Thyroid gland (tissue), 4 donors: ENCODE measurements at regions not wholly inside any gene's neighbourhood (a gene's known extent, or its start where the extent isn't known, plus 50 kb on each side); places are given as distances from the start of the nearest gene placed in this dataset.

Experiments used
- CTCF ChIP-seq, 6 experiments: fragments of 200-600 bp in 3 of 6; fragments of 450-650 bp in 3 of 6; sonication (generic) in 3 of 6; IDR thresholded peaks; one replicate each; pipeline ENCODE4 v1.5.1; 2016 to 2019; ENCODE audit warnings: antibody characterized with exemption in 6 of 6, mild to moderate bottlenecking in 2 of 6, inconsistent platforms in 1 of 6, moderate library complexity in 1 of 6
- POLR2A ChIP-seq, 2 donors: fragments of 450-650 bp; IDR thresholded peaks; one replicate each; pipeline ENCODE4 v1.6.1; 2017; ENCODE audit warnings: antibody characterized with exemption in 2 of 2, mild to moderate bottlenecking in 2 of 2, moderate library complexity in 1 of 2

DNA sequence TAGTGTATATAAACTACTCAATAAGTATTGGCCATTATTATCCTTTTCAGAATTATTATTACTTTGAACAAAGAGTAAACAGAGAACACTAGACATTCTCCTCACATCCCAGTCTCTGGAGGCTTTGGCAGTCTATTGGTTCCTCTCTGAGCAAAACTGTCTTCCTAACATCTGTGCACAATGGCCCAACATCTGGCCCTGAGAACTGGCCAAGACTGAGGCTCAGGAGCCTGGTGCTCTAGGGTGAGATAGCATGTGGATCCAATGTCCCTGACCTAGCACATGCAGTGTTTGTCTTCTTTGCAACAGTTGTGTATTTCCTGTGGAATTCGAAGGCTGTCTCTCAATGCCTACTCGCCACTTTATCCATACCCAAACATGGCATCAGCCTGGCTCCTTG is 313.2 kb upstream of the KAZN start:
- no peak for TF ChIP-seq CTCF (IDR thresholded peaks at IDR 0.05)
- no peak for TF ChIP-seq POLR2A (IDR thresholded peaks at IDR 0.05)
